ENCODE measurements at regions not wholly inside any gene's neighbourhood (a gene's known extent, or its start where the extent isn't known, plus 50 kb on each side); places are given as distances from the start of the nearest gene placed in this dataset.

- BruUV-seq (replicated peaks): no TSS peak
These were observed 680.6 kb downstream of the TTLL7 start for GRCh38 chr1:83318366-83318765.

More at GRCh38 chr1:83318366-83318765, 680.6 kb downstream of the TTLL7 start:
- H3K27ac ChIP-seq (ENCODE audit: control insufficient read depth, insufficient read depth): no peak overlapping the region
- H3K27me3 ChIP-seq (replicated peaks in 1 of 2; ENCODE audit: control insufficient read depth in 2 of 2, insufficient read depth in 2 of 2, low read length in 1 of 2): no peaks in the 10 kb centered on the region
- H2AFZ ChIP-seq (ENCODE audit: control insufficient read depth, low read depth, low read length): no peak overlapping the region
- ChIA-PET CTCF (no interaction called here), RAD21 (ENCODE audit: unreplicated experiment) (no interaction called here), SMC1A (ENCODE audit: uncharacterized antibody, unreplicated experiment) (no interaction called here), POLR2A (no interaction called here)
- no peak overlapping the region for H3K4me2 ChIP-seq (ENCODE audit: control insufficient read depth, insufficient read depth)
- no peaks in the 10 kb centered on the region for H3K36me3 ChIP-seq (ENCODE audit: control insufficient read depth in 2 of 2, insufficient read depth in 2 of 2, low read length in 1 of 2)
- no peak for DNase-seq (ENCODE audit: low read depth, low spot score)
- in situ Hi-C loops (cut with MboI) (no loop called here), intact Hi-C loops (cut with micrococcal nuclease; ENCODE audit: unreplicated experiment) (no loop called here)
- H4K20me1 ChIP-seq (ENCODE audit: control insufficient read depth, insufficient read depth): no peaks in the 10 kb centered on the region
- H3K4me1 ChIP-seq (ENCODE audit: control insufficient read depth, insufficient read depth, low read length): no peaks in the 10 kb centered on the region
- WGBS (ENCODE audit: insufficient coverage, insufficient replicate concordance, low lambda C conversion rate, missing lambda C conversion rate): 75% methylated on average over 2 of the region's 2 CpGs
- no peak overlapping the region for H3K9ac ChIP-seq (ENCODE audit: control insufficient read depth, insufficient read depth, low read length)
- no peaks in the 10 kb centered on the region for H3K9me3 ChIP-seq (replicated peaks; ENCODE audit: control insufficient read depth, insufficient read depth, low read length)
- no peak for TF ChIP-seq CEBPZ (IDR thresholded peaks at IDR 0.05; ENCODE audit: low read depth, low read length)
- TF ChIP-seq YY1 (IDR thresholded peaks at IDR 0.05; ENCODE audit: low read depth, low read length): no peak
- no peak for TF ChIP-seq SP1 (IDR thresholded peaks at IDR 0.05; ENCODE audit: low read depth, low read length)
- no peak for TF ChIP-seq ZBTB4 (CRISPR knock-in tag; IDR thresholded peaks at IDR 0.05)
- no peak for TF ChIP-seq RAD51 (IDR thresholded peaks at IDR 0.05)
- TF ChIP-seq IKZF1 (conservative IDR thresholded peaks at IDR 0.05): no peak
- TF ChIP-seq, protein P1, sequence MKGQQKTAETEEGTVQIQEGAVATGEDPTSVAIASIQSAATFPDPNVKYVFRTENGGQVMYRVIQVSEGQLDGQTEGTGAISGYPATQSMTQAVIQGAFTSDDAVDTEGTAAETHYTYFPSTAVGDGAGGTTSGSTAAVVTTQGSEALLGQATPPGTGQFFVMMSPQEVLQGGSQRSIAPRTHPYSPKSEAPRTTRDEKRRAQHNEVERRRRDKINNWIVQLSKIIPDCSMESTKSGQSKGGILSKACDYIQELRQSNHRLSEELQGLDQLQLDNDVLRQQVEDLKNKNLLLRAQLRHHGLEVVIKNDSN (IDR thresholded peaks at IDR 0.05; ENCODE audit: borderline replicate concordance, extremely low read length, insufficient read depth, low read depth, low read length): no peak
- TF ChIP-seq IKZF2 (IDR thresholded peaks at IDR 0.05): no peak
- TF ChIP-seq, protein P2, sequence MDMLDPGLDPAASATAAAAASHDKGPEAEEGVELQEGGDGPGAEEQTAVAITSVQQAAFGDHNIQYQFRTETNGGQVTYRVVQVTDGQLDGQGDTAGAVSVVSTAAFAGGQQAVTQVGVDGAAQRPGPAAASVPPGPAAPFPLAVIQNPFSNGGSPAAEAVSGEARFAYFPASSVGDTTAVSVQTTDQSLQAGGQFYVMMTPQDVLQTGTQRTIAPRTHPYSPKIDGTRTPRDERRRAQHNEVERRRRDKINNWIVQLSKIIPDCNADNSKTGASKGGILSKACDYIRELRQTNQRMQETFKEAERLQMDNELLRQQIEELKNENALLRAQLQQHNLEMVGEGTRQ (IDR thresholded peaks at IDR 0.05; ENCODE audit: borderline replicate concordance, low read depth, low read length): no peak
- TF ChIP-seq SMAD5 (IDR thresholded peaks at IDR 0.05; ENCODE audit: low read depth): no peak
- TF ChIP-seq DPF2 (IDR thresholded peaks at IDR 0.05): no peak
- TF ChIP-seq, protein P3, sequence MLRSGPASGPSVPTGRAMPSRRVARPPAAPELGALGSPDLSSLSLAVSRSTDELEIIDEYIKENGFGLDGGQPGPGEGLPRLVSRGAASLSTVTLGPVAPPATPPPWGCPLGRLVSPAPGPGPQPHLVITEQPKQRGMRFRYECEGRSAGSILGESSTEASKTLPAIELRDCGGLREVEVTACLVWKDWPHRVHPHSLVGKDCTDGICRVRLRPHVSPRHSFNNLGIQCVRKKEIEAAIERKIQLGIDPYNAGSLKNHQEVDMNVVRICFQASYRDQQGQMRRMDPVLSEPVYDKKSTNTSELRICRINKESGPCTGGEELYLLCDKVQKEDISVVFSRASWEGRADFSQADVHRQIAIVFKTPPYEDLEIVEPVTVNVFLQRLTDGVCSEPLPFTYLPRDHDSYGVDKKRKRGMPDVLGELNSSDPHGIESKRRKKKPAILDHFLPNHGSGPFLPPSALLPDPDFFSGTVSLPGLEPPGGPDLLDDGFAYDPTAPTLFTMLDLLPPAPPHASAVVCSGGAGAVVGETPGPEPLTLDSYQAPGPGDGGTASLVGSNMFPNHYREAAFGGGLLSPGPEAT (IDR thresholded peaks at IDR 0.05; ENCODE audit: low read depth): no peak
- H3K79me2 ChIP-seq (ENCODE audit: control insufficient read depth, insufficient read depth, low read length): no peaks in the 10 kb centered on the region
- ATAC-seq: no peak
- no peak overlapping the region for H3K4me3 ChIP-seq
- no peak for FAIRE-seq
